ENCODE measurements at regions not wholly inside any gene's neighbourhood (a gene's known extent, or its start where the extent isn't known, plus 50 kb on each side); places are given as distances from the start of the nearest gene placed in this dataset.

DNA sequence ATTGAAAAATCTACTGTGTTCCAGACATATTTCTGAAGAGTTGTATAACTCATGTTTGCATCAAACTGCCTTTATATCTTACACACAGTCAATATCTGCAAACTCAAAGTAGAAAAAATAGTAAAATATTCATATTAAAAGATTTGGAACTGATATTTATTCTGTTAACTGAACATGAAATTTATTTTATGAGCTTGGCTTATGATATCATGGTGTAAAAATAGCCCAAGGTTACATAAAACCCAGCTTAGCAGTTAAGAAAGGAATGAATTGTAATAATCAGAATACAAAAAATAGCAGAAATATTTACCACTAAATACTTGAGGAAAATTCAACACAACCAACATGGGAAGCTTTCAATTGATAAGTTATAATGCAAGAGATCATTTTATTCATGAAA, 367.9 kb downstream of the FLRT2 start:
- ChIA-PET POLR2A (no interaction called here), RAD21 (ENCODE audit: unreplicated experiment) (no interaction called here), SMC1A (ENCODE audit: uncharacterized antibody, unreplicated experiment) (interaction anchor here (1.4 kb wide), 1 partner anchor 113 kb away, joined by 3 read pairs; no protein-coding TSS in a partner anchor), CTCF (no interaction called here)
- no peaks in the 10 kb centered on the region for H4K20me1 ChIP-seq (ENCODE audit: control insufficient read depth, insufficient read depth)
- TF ChIP-seq RAD21 (IDR thresholded peaks at IDR 0.05; ENCODE audit: insufficient read depth, low read depth, low read length) = no peak
- TF ChIP-seq RAD51 (IDR thresholded peaks at IDR 0.05) = no peak
- TF ChIP-seq BHLHE40 (IDR thresholded peaks at IDR 0.05; ENCODE audit: borderline replicate concordance in 1 of 2, low read depth in 2 of 2, low read length in 1 of 2) = no peak
- TF ChIP-seq ETV6 (conservative IDR thresholded peaks at IDR 0.05 in 1 of 2, IDR thresholded peaks at IDR 0.05 in 1 of 2; ENCODE audit: borderline replicate concordance in 1 of 2, low read depth in 1 of 2) = no peak
- no peak for TF ChIP-seq NRF1 (conservative IDR thresholded peaks at IDR 0.05; ENCODE audit: low read depth, low read length)
- no peak for TF ChIP-seq MTA2 (IDR thresholded peaks at IDR 0.05; ENCODE audit: low read depth)
- no peak for TF ChIP-seq SREBF1 (IDR thresholded peaks at IDR 0.05; ENCODE audit: low read length)
- TF ChIP-seq, protein P1, sequence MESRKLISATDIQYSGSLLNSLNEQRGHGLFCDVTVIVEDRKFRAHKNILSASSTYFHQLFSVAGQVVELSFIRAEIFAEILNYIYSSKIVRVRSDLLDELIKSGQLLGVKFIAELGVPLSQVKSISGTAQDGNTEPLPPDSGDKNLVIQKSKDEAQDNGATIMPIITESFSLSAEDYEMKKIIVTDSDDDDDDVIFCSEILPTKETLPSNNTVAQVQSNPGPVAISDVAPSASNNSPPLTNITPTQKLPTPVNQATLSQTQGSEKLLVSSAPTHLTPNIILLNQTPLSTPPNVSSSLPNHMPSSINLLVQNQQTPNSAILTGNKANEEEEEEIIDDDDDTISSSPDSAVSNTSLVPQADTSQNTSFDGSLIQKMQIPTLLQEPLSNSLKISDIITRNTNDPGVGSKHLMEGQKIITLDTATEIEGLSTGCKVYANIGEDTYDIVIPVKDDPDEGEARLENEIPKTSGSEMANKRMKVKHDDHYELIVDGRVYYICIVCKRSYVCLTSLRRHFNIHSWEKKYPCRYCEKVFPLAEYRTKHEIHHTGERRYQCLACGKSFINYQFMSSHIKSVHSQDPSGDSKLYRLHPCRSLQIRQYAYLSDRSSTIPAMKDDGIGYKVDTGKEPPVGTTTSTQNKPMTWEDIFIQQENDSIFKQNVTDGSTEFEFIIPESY (IDR thresholded peaks at IDR 0.05) = no peak
- TF ChIP-seq EZH2 (IDR thresholded peaks at IDR 0.05; ENCODE audit: borderline replicate concordance, control insufficient read depth, low read depth, low read length) = no peak
- no peak for TF ChIP-seq SMAD5 (IDR thresholded peaks at IDR 0.05; ENCODE audit: low read depth)
- no peak for TF ChIP-seq STAT1 (conservative IDR thresholded peaks at IDR 0.05)
- no peak for TF ChIP-seq NFXL1 (IDR thresholded peaks at IDR 0.05; ENCODE audit: borderline replicate concordance)
- TF ChIP-seq, protein P2, sequence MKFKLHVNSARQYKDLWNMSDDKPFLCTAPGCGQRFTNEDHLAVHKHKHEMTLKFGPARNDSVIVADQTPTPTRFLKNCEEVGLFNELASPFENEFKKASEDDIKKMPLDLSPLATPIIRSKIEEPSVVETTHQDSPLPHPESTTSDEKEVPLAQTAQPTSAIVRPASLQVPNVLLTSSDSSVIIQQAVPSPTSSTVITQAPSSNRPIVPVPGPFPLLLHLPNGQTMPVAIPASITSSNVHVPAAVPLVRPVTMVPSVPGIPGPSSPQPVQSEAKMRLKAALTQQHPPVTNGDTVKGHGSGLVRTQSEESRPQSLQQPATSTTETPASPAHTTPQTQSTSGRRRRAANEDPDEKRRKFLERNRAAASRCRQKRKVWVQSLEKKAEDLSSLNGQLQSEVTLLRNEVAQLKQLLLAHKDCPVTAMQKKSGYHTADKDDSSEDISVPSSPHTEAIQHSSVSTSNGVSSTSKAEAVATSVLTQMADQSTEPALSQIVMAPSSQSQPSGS (IDR thresholded peaks at IDR 0.05; ENCODE audit: low read length) = no peak
- TF ChIP-seq, protein P3, sequence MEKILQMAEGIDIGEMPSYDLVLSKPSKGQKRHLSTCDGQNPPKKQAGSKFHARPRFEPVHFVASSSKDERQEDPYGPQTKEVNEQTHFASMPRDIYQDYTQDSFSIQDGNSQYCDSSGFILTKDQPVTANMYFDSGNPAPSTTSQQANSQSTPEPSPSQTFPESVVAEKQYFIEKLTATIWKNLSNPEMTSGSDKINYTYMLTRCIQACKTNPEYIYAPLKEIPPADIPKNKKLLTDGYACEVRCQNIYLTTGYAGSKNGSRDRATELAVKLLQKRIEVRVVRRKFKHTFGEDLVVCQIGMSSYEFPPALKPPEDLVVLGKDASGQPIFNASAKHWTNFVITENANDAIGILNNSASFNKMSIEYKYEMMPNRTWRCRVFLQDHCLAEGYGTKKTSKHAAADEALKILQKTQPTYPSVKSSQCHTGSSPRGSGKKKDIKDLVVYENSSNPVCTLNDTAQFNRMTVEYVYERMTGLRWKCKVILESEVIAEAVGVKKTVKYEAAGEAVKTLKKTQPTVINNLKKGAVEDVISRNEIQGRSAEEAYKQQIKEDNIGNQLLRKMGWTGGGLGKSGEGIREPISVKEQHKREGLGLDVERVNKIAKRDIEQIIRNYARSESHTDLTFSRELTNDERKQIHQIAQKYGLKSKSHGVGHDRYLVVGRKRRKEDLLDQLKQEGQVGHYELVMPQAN (conservative IDR thresholded peaks at IDR 0.05) = no peak
- intact Hi-C loops (cut with micrococcal nuclease; ENCODE audit: unreplicated experiment) = no loop called here
- no peak for ATAC-seq
- H3K4me2 ChIP-seq (ENCODE audit: control insufficient read depth, insufficient read depth) = no peak overlapping the region
- H2AFZ ChIP-seq (ENCODE audit: control insufficient read depth, low read depth, low read length) = no peak overlapping the region
- in situ Hi-C loops (cut with MboI) = no loop called here
- no TSS peak for BruUV-seq (replicated peaks)
- DNase-seq (ENCODE audit: low read depth, low spot score) = no peak
- no peaks in the 10 kb centered on the region for H3K27me3 ChIP-seq (replicated peaks in 1 of 2; ENCODE audit: control insufficient read depth in 2 of 2, insufficient read depth in 2 of 2, low read length in 1 of 2)
- H3K79me2 ChIP-seq (ENCODE audit: control insufficient read depth, insufficient read depth, low read length) = no peaks in the 10 kb centered on the region
- H3K9ac ChIP-seq (ENCODE audit: control insufficient read depth, insufficient read depth, low read length) = no peak overlapping the region
- FAIRE-seq = no peak
- no peak overlapping the region for H3K4me3 ChIP-seq
- H3K36me3 ChIP-seq (ENCODE audit: control insufficient read depth in 2 of 2, insufficient read depth in 2 of 2, low read length in 1 of 2) = no peaks in the 10 kb centered on the region
- no peaks in the 10 kb centered on the region for H3K4me1 ChIP-seq (ENCODE audit: control insufficient read depth, insufficient read depth, low read length)
- no peak overlapping the region for H3K27ac ChIP-seq (ENCODE audit: control insufficient read depth, insufficient read depth)
- no peaks in the 10 kb centered on the region for H3K9me3 ChIP-seq (replicated peaks; ENCODE audit: control insufficient read depth, insufficient read depth, low read length)
